UCSD-AML1 (cell line): ENCODE measurements at regions not wholly inside any gene's neighbourhood (a gene's known extent, or its start where the extent isn't known, plus 50 kb on each side); places are given as distances from the start of the nearest gene placed in this dataset.
"Not testable (repeated sequence)": the region's sequence is repeated elsewhere in the genome, so short reads cannot be mapped to it uniquely, and the experiment has no call there.

Experiments used
- DNase-seq: peaks from one replicate; lab custom pipeline; 2025; ENCODE audit not compliant: unreplicated experiment; lab: John Stamatoyannopoulos, UW

DNA sequence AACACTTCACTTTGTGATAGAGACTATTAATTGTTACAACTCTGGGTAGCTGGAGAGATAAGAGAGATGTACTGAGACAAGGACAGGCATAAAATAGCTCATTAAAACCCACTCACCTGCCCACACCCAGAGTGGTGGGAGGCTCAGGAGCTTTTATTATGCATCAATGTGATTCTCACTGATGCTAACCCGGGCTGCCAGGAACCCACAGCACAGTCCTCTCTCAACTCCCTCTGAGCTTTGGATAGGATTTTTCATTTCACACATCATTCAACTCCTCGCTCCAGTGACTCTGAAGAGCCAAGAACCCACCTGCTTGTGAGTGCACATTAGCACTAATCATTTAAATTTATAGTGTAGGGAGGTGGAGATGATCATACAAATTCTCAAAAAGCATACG, 827.9 kb downstream of the FLRT2 start:
- no peak for DNase-seq

DNA sequence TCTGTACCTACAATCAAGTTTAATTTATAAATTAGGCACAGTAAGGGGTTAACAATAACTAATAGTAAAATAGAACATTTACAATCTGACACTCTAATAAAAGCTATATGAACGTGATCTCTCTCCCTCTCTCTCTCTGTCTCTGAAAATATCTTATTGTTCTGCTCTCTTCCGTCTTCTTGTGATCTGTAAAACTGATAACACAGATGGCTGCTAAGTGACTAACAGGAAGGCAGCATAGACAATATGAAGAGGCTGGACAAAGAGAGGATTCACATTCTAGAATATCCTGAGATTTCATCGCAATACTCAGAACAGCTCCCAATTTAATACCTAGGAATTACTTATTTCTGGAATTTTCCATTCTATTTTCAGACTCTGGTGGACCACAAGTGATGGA, 827.2 kb downstream of the FLRT2 start:
- DNase-seq: no peak

DNA sequence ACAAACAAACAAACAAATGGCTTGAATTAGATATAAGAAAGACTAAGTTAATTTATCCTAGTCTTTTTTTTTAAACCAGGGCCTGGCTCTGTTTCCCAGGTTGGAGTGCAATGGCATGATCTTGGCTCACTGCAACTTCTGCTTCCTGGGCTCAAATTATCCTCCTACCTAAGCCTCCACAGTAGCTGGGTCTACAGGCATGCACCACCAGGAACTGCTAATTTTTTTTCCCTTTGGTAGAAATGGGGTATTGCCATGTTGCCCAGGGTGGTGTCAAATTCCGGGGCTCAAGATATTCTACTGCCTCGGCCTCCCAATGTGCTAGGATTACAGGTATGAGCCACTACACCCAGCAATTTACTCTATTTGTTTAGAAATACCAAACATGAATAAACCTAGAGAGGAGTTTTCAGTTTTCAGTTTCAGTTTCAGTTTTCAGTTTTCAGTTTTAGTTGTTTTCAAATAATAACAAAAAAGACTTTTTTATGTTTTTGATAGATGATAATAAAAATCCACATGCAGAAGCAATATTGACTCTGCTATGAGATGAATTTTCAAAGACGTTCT, 817.0 kb downstream of the FLRT2 start:
- no peak for DNase-seq

DNA sequence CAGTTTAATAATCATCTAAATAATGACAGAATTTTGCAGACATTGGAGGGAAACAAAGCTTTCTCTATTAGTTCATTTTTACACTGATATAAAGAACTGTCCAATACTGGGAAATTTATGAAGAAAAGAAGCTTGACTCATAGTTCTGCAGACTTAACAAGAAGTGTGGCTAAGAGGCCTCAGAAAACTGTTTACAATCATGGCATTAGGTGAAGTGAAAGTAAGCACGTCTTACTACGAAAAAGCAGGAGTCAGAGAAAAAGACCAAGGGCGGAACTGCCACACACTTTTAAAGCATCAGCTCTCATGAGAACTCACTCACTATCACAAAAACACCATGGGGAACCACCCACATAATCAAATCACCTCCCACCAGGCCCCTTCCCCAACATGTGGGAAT, 804.4 kb downstream of the FLRT2 start:
- DNase-seq: no peak

DNA sequence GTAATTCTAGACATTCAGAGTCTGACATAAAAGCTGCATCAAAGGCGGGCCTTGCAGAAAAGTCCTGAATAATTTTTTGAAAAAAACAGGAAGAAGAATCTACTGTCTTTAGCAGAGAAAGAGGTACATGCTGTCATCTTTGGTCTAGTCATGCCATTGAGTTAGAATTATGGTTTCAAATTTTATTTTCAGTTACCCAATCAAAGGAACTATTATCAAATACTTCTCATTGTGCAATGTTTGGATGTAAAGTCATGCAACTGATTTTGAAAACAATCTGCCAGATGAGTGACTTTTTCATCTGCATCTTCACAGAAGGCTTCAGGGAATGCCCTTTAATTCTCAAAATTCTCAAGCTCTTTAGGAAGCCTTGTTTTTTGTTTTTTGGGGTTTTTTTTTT, 803.5 kb downstream of the FLRT2 start:
- no peak for DNase-seq

DNA sequence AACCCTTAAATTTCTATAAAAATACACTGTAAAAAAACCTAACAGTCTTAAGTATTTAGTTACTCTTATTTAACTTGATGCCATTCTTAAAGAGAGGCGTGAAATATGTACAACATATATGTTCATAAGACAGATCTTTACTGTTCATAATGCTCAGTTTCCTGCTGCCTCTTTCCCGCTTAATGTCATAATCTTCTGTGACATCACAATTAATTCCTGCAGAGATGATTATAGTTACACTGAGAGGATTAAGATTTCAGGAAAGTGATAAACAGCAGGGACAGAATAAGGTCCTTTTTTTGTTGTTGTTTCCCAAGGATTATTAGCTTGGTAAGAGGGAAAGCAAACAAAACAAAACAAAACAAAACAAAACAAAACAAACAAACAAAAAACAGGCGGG, 801.4 kb downstream of the FLRT2 start:
- DNase-seq: no peak

DNA sequence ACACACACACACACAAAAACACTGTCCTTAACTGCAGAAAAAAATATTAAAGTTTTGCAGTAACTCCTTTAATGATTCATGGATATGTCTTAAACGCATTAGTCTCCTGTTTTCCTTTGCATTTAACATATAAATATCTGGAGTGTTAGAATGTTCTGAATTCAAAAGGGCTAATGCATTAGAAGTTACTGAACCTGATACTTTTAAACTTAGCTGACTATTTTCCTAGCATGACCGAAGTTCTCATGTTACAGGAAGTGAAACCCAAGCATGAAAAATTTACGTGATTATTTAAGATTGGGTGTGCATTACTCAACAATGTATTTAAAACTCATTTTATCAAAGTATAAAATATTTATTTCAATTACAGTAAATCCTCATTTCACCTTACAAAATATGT, 791.2 kb downstream of the FLRT2 start:
- no peak for DNase-seq

DNA sequence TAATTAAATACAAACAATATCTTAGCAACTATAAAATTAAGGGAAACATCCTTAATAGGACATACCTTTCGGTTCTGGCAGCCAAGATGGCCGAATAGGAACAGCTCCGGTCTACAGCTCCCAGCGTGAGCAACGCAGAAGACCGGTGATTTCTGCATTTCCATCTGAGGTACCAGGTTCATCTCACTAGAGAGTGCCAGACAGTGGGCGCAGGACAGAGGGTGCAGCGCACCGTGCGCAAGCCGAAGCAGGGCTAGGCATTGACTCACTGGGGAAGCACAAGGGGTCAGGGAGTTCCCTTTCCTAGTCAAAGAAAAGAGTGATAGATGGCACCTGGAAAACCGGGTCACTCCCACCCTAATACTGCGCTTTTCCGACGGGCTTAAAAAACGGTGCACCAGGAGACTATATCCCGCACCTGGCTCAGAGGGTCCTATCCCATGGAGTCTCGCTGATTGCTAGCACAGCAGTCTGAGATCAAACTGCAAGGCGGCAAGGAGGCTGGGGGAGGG, 782.3 kb downstream of the FLRT2 start:
- DNase-seq: not testable (repeated sequence)

DNA sequence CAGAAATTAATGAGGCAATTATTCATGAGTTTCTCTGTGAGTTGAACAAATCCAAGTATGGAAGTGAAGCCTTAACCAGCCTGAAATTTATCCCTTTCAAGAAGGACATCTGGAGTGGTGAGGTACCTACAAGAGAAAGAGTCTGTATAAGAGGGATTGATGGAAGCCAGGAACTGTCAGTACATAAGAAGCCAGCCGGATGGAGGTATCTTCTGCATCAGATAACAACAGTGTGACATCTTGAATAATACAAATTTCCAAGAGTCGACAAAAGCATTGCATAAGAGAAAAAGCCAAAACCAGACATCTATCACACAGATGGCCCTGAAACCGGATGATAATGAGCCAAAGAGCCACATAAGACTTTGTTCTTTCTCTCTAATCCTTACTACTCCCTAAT, 781.2 kb downstream of the FLRT2 start:
- no peak for DNase-seq

DNA sequence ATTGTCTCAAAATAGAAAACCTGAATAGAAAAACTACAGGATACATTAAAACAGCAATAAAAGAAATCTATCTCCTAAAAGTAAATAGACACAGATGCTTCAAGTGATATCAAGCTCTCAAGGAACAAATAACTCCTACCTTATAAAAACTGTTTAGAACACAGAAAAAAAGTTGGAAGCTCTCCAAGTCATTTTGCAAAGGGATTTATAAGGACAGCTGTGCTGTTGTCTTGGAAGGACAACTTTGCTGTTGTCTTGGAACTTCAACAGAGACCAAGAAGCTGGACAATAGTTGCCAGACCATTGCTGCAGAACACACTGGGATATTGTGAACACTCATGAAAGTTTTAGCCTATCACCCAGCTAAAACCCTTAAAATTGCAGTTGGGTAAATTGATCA, 780.7 kb downstream of the FLRT2 start:
- no peak for DNase-seq

DNA sequence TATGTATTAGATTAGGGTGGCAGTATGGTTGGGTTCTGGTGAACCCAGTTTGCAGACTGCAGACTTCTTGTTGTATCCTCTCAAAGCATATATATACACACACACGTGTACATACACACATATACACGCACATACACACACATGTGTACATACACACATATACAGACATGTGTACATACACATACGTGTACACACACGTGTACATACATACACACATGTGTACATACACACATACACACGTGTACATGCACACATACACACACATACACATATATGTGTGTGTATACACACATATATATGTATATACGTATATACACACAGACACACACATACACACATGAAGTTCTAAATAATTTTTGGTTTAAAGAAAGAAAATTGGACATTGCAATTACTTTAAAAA, 780.2 kb downstream of the FLRT2 start:
- DNase-seq: no peak

DNA sequence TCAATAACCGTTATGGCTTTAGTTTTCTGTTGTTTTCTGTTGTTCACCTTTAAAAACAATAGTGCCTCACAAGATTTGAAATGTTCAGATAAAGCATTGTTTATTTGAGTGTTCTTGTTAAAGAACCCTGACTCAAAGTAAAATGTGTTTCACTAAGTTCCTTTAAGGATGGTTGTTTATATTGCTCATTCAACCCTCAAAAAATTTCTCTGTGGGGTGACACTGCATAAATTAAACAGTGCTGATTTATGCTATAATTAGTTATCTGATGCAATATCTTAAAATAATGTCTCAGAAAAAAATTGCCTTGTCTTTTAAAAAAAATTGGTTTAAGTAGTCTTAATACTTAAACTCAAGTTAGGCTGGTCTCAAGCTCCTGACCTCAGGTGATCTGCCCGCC, 775.1 kb downstream of the FLRT2 start:
- DNase-seq: no peak

DNA sequence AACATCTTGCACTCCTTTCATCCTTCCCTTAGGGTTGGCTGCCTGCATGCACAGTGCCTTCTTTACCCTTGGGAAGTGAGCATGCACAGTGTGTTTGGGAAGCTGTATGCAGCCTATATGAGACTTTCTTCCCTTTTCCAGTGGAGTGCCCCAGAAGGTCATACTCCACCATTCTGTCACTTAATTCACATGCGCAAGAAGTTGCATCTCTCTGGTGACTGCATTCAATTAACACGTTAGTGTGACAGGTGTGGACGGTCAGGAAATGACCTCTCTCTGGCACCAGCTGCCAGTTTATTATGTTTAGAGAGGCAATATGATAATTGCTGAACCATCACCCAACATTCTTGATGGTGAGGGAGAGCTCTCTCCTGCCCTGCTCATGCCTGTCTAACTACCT, 770.0 kb downstream of the FLRT2 start:
- DNase-seq: no peak

DNA sequence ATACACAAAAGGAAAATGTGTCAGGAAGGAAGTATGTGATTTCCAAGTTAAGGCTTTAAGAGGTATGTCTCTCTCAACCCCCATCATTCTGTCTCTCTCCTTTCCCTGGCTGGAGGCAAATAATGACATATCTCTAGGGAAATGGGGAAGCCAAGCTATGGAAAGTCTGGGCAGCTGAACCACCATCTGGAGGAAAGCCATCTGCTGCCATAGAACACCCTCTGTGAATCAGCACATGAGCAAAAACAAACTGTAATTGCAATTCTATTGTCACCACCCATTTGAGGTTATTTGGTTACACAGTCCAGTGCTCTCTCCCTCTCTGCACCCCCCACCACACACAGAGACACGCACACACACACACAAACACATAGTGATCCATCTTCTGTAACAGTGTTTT, 766.2 kb downstream of the FLRT2 start:
- no peak for DNase-seq

DNA sequence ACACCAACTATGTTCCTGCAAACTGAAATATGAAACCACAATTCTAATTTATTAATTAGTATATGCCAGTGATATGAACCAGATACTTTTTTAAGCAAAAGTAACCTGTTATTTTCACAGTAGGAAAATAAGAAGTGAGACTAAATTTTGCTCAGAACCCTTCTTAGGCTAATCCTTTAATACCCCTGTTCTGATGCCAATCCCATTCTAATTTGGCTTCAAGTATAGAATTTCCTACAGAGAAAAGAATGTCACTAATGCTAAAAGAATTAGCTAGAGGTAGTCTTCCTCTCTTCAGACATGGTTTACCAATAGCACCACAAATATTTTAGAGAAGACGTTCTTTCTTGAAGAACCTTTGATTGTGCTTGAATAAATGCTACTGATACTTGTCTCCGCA, 758.4 kb downstream of the FLRT2 start:
- no peak for DNase-seq

DNA sequence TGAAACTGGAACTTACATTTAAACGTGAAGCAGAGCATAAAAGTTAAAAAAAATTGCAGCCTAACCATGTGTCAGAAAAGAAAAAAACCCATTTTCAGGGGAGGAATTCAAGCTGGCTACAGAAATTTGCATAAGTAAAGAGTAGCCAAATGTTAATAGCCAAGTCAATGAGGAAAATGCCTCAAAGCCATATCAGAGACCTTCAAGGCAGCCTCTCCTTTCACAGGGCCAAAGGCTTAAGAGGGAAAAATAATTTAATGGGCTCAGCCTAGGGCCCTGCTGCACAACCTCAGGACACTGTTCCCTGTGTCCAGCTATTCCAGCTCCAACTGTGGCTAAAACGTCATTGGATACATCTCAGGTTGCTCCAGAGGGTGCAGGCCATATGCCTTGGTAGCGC, 749.5 kb downstream of the FLRT2 start:
- no peak for DNase-seq

DNA sequence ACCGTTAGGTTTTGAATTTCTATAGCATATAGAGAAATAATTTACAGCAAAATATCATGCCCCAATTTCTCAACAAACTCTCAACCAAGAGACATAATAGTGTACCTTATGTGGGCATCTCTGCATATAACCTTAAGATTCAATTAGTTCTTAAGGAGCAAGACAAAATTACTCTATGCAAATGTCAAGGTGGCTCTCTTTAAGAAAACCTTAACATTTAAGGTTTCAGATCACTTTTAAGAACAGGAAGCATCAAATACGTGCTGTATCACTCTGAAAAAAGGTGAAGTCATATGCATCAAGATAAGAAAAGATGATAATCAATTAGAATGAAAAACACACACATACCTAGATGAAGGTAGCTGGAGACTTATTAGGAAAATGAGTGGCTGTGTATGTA, 728.0 kb downstream of the FLRT2 start:
- no peak for DNase-seq

DNA sequence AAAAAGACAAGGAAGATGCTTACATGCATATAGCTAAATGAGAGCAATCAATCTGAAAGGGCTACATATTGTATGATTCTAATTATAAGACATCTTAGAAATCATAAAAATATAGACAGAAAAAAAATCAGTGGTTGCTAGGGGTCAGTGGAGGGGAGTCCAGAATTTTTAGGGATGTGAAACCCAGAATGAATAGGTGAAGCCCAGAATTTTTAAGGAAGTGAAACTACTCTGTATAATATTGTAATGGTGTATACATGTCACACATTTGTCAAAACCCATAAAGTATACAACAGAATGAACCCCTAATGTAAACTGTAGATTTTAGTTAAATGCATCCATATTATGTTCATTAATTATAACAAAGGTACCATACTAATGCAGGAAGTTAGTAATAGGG, 713.2 kb downstream of the FLRT2 start:
- DNase-seq: no peak

DNA sequence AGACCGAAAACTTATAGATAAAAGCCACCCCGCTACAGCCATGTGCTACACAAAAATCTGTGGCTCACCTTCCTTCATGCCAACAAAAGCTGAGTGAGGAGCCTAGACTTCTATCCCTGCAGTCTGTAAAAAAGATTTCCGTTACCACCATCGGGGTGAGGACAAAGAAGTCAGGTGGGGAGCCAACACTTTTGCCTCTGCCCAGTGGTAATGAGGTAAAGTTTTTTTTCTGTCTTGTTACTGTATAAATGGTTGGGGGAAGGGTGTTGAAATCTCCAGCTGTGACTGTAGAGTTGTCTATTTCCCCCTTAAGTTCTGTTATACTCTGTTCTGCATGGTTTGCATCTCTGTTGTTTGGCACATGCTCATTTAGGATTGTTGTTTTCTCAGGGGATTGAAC, 707.8 kb downstream of the FLRT2 start:
- no peak for DNase-seq

DNA sequence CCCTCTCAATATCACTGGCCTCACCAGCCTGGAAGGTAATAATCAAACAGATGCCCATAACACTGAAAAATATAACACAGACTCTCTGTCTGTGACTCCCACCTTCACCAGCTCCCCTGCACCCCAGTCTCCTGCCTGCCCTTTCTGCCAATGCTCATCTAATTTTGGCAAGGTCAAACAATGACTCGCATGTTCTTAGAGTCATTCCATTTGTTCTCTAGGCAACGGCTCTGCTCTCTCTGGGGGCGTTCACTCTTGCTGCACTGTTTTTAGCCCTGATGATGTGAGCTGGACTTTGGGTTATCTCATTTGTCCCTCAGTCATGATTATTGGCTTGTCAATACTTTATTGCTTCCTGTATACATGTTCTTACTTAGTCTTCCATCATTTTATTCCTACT, 691.8 kb downstream of the FLRT2 start:
- DNase-seq: no peak

DNA sequence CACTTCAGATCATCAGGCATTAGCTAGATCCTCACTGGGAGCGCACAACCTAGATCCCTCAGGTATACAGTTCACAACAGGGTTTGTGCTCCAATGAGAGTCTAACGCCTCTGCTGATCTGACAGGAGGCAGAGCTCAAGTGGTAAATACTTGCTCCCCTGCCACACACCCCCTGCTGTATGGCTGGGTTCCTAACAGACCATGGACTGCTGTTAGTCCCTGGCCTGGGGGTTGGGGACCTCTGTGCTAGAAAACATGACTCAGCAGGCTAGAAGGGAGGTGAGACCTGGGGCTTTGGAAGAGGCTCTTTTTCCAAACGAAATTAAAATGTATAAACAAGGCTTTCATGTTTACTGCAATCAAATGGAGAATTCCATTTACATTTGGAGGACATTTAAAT, 691.1 kb downstream of the FLRT2 start:
- DNase-seq: peak; percentile 11

DNA sequence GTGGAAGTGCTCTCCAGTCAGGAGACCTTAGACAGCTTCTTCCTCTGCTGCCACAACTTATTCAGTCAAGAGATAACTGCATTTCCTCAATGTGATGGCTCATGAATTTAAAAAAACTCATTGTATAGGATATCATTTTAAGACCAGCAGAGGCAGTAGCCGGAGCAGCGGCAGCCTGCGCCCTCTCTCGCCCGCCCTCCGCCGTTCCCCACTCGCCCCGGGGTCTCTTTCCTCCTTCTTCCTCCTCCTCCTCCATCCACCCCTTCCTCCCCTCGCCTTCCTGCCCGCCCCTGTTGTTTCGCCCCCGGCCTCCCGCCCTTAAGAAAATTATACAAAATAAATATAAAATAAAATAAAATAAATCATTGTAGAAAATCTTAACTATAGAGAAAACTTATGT, 687.6 kb downstream of the FLRT2 start:
- DNase-seq: no peak

DNA sequence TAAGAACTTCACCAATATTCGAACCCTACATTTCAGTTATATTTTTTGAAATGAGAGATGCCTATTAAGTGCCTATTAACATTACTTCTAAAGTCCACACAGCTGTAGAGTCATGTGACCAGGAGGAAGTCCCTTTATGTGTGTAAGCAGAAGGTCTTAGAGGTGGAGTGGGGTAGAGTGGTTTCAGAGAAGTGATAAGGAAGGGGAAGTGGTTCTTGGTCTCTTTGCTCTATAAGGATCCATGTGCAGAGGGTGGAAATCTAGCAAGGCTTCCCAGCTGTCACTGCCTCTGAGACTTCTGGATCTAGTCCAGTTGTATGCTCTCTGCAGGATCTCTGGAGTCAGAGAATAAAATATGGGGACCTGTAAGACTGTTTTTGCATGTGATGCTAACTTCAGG, 673.9 kb downstream of the FLRT2 start:
- DNase-seq: peak; percentile 25

DNA sequence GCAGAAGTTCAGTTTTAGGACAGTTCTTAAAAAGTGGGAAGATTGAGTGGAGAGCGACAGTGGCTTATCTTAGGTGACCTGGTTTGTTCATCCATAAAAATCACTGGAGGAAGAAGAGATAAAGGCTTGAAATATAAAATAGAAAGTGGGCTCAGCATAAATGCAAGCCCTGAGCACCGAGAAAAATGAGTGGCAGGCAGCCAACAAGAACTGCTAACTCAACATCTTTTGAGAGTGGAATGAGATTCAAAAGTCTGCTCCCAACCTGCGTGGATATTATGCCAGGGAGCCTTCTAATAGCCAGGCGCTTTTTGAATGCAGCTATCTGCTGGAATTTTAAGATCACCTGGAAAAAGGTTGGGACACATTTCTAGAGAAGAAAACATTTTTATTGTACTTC, 666.5 kb downstream of the FLRT2 start:
- no peak for DNase-seq
